ENCODE measurements at regions not wholly inside any gene's neighbourhood (a gene's known extent, or its start where the extent isn't known, plus 50 kb on each side); places are given as distances from the start of the nearest gene placed in this dataset.
"Not testable (repeated sequence)": the region's sequence is repeated elsewhere in the genome, so short reads cannot be mapped to it uniquely, and the experiment has no call there.

GRCh38 chr12:73547421-73547820 lies 990.2 kb upstream of the ATXN7L3B start:
- TF ChIP-seq, protein P1, sequence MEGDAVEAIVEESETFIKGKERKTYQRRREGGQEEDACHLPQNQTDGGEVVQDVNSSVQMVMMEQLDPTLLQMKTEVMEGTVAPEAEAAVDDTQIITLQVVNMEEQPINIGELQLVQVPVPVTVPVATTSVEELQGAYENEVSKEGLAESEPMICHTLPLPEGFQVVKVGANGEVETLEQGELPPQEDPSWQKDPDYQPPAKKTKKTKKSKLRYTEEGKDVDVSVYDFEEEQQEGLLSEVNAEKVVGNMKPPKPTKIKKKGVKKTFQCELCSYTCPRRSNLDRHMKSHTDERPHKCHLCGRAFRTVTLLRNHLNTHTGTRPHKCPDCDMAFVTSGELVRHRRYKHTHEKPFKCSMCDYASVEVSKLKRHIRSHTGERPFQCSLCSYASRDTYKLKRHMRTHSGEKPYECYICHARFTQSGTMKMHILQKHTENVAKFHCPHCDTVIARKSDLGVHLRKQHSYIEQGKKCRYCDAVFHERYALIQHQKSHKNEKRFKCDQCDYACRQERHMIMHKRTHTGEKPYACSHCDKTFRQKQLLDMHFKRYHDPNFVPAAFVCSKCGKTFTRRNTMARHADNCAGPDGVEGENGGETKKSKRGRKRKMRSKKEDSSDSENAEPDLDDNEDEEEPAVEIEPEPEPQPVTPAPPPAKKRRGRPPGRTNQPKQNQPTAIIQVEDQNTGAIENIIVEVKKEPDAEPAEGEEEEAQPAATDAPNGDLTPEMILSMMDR (IDR thresholded peaks at IDR 0.05), result no peak
- no peaks in the 10 kb centered on the region for H3K36me3 ChIP-seq
- FAIRE-seq, result no peak

DNA sequence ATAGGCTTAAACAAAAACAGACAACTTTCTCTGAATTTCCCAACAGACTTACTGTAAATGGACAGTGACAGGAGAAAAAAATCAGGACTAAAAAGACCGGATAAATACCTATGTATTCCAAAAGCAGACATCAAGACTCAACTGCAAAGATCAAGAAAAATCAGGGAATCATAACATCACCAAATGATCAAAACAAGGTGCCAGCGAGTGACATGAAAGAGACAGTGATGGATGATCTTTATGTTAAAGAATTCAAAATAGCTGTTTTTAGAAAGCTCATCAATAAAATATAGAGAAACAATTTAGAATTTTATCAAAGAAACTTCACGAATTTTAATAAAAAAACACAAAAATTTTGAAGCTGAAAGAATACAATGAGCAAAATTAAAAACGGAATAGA lies 952.5 kb upstream of the ATXN7L3B start:
- ATAC-seq, result no peak
- no peak for DNase-seq
- Histone ChIP-seq H3K36me3 (no peaks in the 10 kb centered on the region), H3K27ac (no peak overlapping the region), H3K4me1 (no peaks in the 10 kb centered on the region), H3K27me3 (no peaks in the 10 kb centered on the region), H3K4me3 (no peak overlapping the region), H3K9me3 (no peaks in the 10 kb centered on the region)
- 63 to 74% methylated on average over 4 of the region's 4 CpGs for WGBS, 2 donors
- FAIRE-seq, result no peak
- TF ChIP-seq, protein P1 (IDR thresholded peaks at IDR 0.05), result no peak
- intact Hi-C loops (cut with DNase I), result no loop called here

More at GRCh38 chr12:73547421-73547820, 990.2 kb upstream of the ATXN7L3B start:
- no peaks in the 10 kb centered on the region for H3K9me3 ChIP-seq
- DNase-seq, result no peak
- H3K4me3 ChIP-seq, result no peak overlapping the region
- H3K27ac ChIP-seq, result no peak overlapping the region
- no peaks in the 10 kb centered on the region for H3K4me1 ChIP-seq
- no peaks in the 10 kb centered on the region for H3K27me3 ChIP-seq
- no peak for ATAC-seq
- intact Hi-C loops (cut with DNase I), result no loop called here

DNA sequence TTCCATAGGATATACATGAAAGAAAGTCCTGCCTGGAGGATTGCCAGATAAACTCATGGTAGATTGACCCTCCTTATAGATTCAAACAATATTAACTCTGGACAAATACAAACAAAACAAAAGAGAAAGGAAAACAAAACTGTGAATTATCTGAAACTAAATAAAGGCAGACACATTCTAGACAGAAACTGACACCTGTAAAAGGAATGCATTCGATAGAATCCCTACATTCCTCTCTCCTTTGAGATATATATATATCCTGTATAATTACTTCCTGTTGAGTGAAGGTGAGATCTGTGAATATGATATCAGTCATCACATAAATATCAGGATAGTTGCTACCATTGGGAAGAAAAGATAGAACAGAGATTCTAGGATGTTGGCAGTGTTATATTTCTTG lies 948.4 kb upstream of the ATXN7L3B start:
- no peak for DNase-seq
- Histone ChIP-seq H3K27me3 (no peaks in the 10 kb centered on the region), H3K4me1 (no peaks in the 10 kb centered on the region), H3K9me3 (no peaks in the 10 kb centered on the region), H3K36me3 (no peaks in the 10 kb centered on the region), H3K27ac (no peak overlapping the region), H3K4me3 (no peak overlapping the region)
- 26 to 32% methylated on average over 1 of the region's 1 CpG for WGBS, 2 donors
- intact Hi-C loops (cut with DNase I), result no loop called here
- no peak for ATAC-seq
- FAIRE-seq, result no peak
- TF ChIP-seq, protein P1 (IDR thresholded peaks at IDR 0.05), result no peak

GRCh38 chr12:73598626-73599025 lies 939.0 kb upstream of the ATXN7L3B start:
- TF ChIP-seq, protein P1 (IDR thresholded peaks at IDR 0.05), result no peak
- no peak for ATAC-seq
- 58 to 61% methylated on average over 1 of the region's 1 CpG for WGBS, 2 donors
- Histone ChIP-seq H3K9me3 (no peaks in the 10 kb centered on the region), H3K36me3 (no peaks in the 10 kb centered on the region), H3K4me1 (no peaks in the 10 kb centered on the region), H3K27ac (no peak overlapping the region), H3K4me3 (no peak overlapping the region), H3K27me3 (no peaks in the 10 kb centered on the region)
- intact Hi-C loops (cut with DNase I), result no loop called here
- DNase-seq, result no peak
- no peak for FAIRE-seq

DNA sequence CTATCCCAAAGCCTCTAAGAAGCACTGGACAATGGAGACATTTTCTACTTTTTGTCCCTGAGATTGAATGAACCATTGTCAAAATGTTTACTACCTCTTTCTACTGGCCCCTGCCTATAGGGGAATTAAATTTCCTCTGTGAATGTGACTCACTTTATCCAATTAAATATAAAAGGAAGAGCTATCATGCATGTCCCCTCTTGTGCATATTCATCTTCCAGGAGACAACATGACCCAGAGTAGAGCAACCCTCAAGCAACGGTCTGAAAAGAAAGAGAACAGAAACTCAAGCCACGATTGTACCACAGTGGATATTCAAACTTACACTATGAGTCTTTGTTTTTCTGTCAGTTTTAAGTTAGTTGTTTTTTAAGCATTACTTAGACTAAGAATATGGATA lies 938.4 kb upstream of the ATXN7L3B start:
- no peaks in the 10 kb centered on the region for H3K9me3 ChIP-seq
- ATAC-seq, result no peak
- 50 to 65% methylated on average over 2 of the region's 2 CpGs for WGBS, 2 donors
- H3K4me3 ChIP-seq, result no peak overlapping the region
- no peak for DNase-seq
- intact Hi-C loops (cut with DNase I), result no loop called here
- no peaks in the 10 kb centered on the region for H3K36me3 ChIP-seq
- H3K4me1 ChIP-seq, result no peaks in the 10 kb centered on the region
- no peak overlapping the region for H3K27ac ChIP-seq
- FAIRE-seq, result no peak
- TF ChIP-seq, protein P1 (IDR thresholded peaks at IDR 0.05), result no peak
- H3K27me3 ChIP-seq, result no peaks in the 10 kb centered on the region

- 58% methylated on average over 9 of the region's 9 CpGs for WGBS, 2 donors
- H3K36me3 ChIP-seq; H3K27ac ChIP-seq; ATAC-seq; FAIRE-seq; H3K4me1 ChIP-seq; intact Hi-C loops (cut with DNase I); H3K27me3 ChIP-seq; H3K9me3 ChIP-seq; H3K4me3 ChIP-seq: not testable (repeated sequence)
- peak in 1 of 6 donors; percentile 27 for DNase-seq
Measured at GRCh38 chr12:73605925-73606324, 931.7 kb upstream of the ATXN7L3B start.
